HepG2 (cell line): ENCODE measurements at regions not wholly inside any gene's neighbourhood (a gene's known extent, or its start where the extent isn't known, plus 50 kb on each side); places are given as distances from the start of the nearest gene placed in this dataset.

Experiments used
- ATAC-seq: fragments of 200-7000 bp; cut with Tn5 transposase; 3 replicates; pipeline ENCODE4 v1.9.1; 2020; ENCODE audit warnings: mild to moderate bottlenecking, moderate library complexity
- BruUV-seq: library from RNA; stranded (reverse); fragments of 400-500 nt; replicated peaks from 2 replicates; lab custom pipeline; 2021; lab: Mats Ljungman, UMichigan
- CTCF ChIA-PET: fragments of 300-600 bp; formaldehyde crosslinking; extraction: SDS; loops from one replicate; lab custom pipeline; 2021; ENCODE audit warnings: low total read pairs, inconsistent platforms, low intra/inter-chr PET ratio; lab: Yijun Ruan, JAX
- POLR2A ChIA-PET: fragments of 350-600 bp; sonication (Branson Sonifier 250); formaldehyde crosslinking; loops from one replicate; lab custom pipeline; 2020; ENCODE audit warnings: antibody characterized with exemption, inconsistent platforms; lab: Yijun Ruan, JAX
- DNase-seq: peaks from one replicate; pipeline ENCODE4 v3.0.0-alpha.2; 2015; ENCODE audit warnings: low spot score
- FAIRE-seq: peaks from 3 replicates; lab custom pipeline; 2011; peaks lifted over from hg19 to GRCh38; lab: Jason Lieb, UNC
- H2AFZ ChIP-seq: one replicate; pipeline ENCODE4 v1.6.1; 2011; ENCODE audit warnings: low read length, inconsistent platforms
- H3K27ac ChIP-seq: fragments of 300-600 bp; 3 replicates; pipeline ENCODE4 v1.8.0; 2011; ENCODE audit warnings: mixed run types, mild to moderate bottlenecking, mixed read lengths, low read length, inconsistent platforms; ENCODE audit not compliant: insufficient read depth; ENCODE audit errors: extremely low read length
- H3K27me3 ChIP-seq, 2 experiments: fragments of 200-600 bp in 1 of 2; 2 replicates in 1 of 2; 3 replicates in 1 of 2; pipeline versions ENCODE4 v1.6.0 to v1.8.0; 2011; ENCODE audit warnings: low read length in 2 of 2, mild to moderate bottlenecking in 2 of 2, moderate library complexity in 2 of 2, inconsistent platforms in 1 of 2; ENCODE audit not compliant: insufficient read depth in 2 of 2, control insufficient read depth in 1 of 2
- H3K36me3 ChIP-seq, 2 experiments: fragments of 200-600 bp in 1 of 2; replicated peaks in 1 of 2; 2 replicates in 1 of 2; 3 replicates in 1 of 2; pipeline versions ENCODE4 v1.5.1 to v1.8.0; 2011; ENCODE audit warnings: low read length in 2 of 2, inconsistent platforms in 1 of 2; ENCODE audit not compliant: insufficient read depth in 2 of 2, control insufficient read depth in 1 of 2
- H3K4me1 ChIP-seq: 2 replicates; pipeline ENCODE4 v1.5.1; 2012; ENCODE audit warnings: low read length, inconsistent platforms; ENCODE audit not compliant: insufficient read depth
- H3K4me2 ChIP-seq: 2 replicates; pipeline ENCODE4 v1.6.0; 2011; ENCODE audit warnings: low read depth, low read length, inconsistent platforms
- H3K4me3 ChIP-seq, 3 experiments: fragments of 200-600 bp in 1 of 3; sonication (generic), shearing (Covaris generic) in 1 of 3; replicated peaks in 1 of 3; 2 replicates each; pipeline ENCODE4 v1.5.1; 2011 to 2016; ENCODE audit warnings: low read length in 3 of 3, inconsistent platforms in 2 of 3, low read depth in 2 of 3, mild to moderate bottlenecking in 2 of 3, control low read depth in 1 of 3, mixed read lengths in 1 of 3; ENCODE audit not compliant: insufficient read depth in 1 of 3
- H3K79me2 ChIP-seq: one replicate; pipeline ENCODE4 v1.6.1; 2011; ENCODE audit warnings: low read length, inconsistent platforms; ENCODE audit not compliant: insufficient read depth
- H3K9ac ChIP-seq: 2 replicates; pipeline ENCODE4 v1.6.0; 2011; ENCODE audit warnings: mild to moderate bottlenecking, low read depth, low read length, inconsistent platforms; ENCODE audit not compliant: insufficient read depth
- H3K9me3 ChIP-seq: 2 replicates; pipeline ENCODE4 v1.5.1; 2012; ENCODE audit warnings: mild to moderate bottlenecking, low read length
- H4K20me1 ChIP-seq: 2 replicates; pipeline ENCODE4 v1.6.0; 2011; ENCODE audit warnings: inconsistent platforms, mild to moderate bottlenecking, low read length, moderate library complexity; ENCODE audit not compliant: insufficient read depth
- ARNTL ChIP-seq: sonication (generic); formaldehyde crosslinking; IDR thresholded peaks from 2 replicates; pipeline ENCODE4 v1.4.0; 2020; ENCODE audit warnings: mild to moderate bottlenecking, missing genetic modification reagents
- ATRX ChIP-seq: sonication (generic); formaldehyde crosslinking; IDR thresholded peaks from 2 replicates; pipeline ENCODE4 v1.4.0; 2020; ENCODE audit warnings: missing genetic modification reagents, borderline replicate concordance
- CC2D1A ChIP-seq: sonication (generic); formaldehyde crosslinking; IDR thresholded peaks from 2 replicates; pipeline ENCODE4 v1.8.1; 2023; ENCODE audit warnings: mild to moderate bottlenecking, missing genetic modification reagents
- CREM ChIP-seq, 2 experiments: sonication (generic) in 1 of 2; formaldehyde crosslinking in 1 of 2; IDR thresholded peaks; 2 replicates each; pipeline versions ENCODE4 v1.4.0 to v1.6.1; 2016 to 2020; ENCODE audit warnings: antibody characterized with exemption in 1 of 2, mild to moderate bottlenecking in 1 of 2, missing genetic modification reagents in 1 of 2
- CTCF ChIP-seq: sonication (generic); formaldehyde crosslinking; IDR thresholded peaks from 2 replicates; pipeline ENCODE4 v1.5.0; 2020; ENCODE audit warnings: mild to moderate bottlenecking, missing genetic modification reagents, moderate library complexity
- FOXC1 ChIP-seq: sonication (generic); formaldehyde crosslinking; IDR thresholded peaks from 2 replicates; pipeline ENCODE4 v1.8.0; 2022; ENCODE audit warnings: mild to moderate bottlenecking, missing genetic modification reagents, borderline replicate concordance
- JARID2 ChIP-seq: sonication (generic); formaldehyde crosslinking; IDR thresholded peaks from 2 replicates; pipeline ENCODE4 v1.8.1; 2023; ENCODE audit warnings: missing genetic modification reagents, inconsistent platforms; ENCODE audit not compliant: insufficient replicate concordance
- NFE2 ChIP-seq: sonication (generic); formaldehyde crosslinking; IDR thresholded peaks from 2 replicates; pipeline ENCODE4 v1.4.0; 2020; ENCODE audit warnings: missing genetic modification reagents
- ZBTB1 ChIP-seq: sonication (generic); formaldehyde crosslinking; IDR thresholded peaks from 2 replicates; pipeline ENCODE4 v1.4.0; 2020; ENCODE audit warnings: missing genetic modification reagents, borderline replicate concordance
- ZNF281 ChIP-seq: sonication (generic); formaldehyde crosslinking; IDR thresholded peaks from 2 replicates; pipeline ENCODE4 v1.4.0; 2020; ENCODE audit warnings: missing genetic modification reagents, borderline replicate concordance
- ZNF512 ChIP-seq: sonication (generic); formaldehyde crosslinking; IDR thresholded peaks from 2 replicates; pipeline ENCODE4 v1.4.0; 2020; ENCODE audit warnings: mild to moderate bottlenecking, missing genetic modification reagents
- ZNF709 ChIP-seq: sonication (generic); formaldehyde crosslinking; IDR thresholded peaks from 2 replicates; pipeline ENCODE4 v1.5.0; 2020; ENCODE audit warnings: mild to moderate bottlenecking, missing genetic modification reagents
- ZNF782 ChIP-seq: sonication (generic); formaldehyde crosslinking; IDR thresholded peaks from 2 replicates; pipeline ENCODE4 v1.4.0; 2020; ENCODE audit warnings: missing genetic modification reagents, mild to moderate bottlenecking, borderline replicate concordance
- WGBS: methylation state at CpG from one replicate; pipeline ENCODE4 v1.1.6; 2017; ENCODE audit warnings: low lambda C conversion rate; 5-methylcytosine and 5-hydroxymethylcytosine counted together
- in situ Hi-C: cut with HindIII; loops from 2 replicates; pipeline ENCODE4 v1.10.0; 2017; ENCODE audit warnings: low pct_unique_long_range_greater_than_20kb; ENCODE audit not compliant: extremely low pct_ligation_motif_present
- intact Hi-C: fragments of 100-400 bp; cut with micrococcal nuclease; formaldehyde crosslinking; loops from one replicate; pipeline ENCODE4 v1.10.0; 2022; ENCODE audit not compliant: unreplicated experiment

GRCh38 chr4:82124365-82124764, 249.4 kb downstream of the HNRNPD start:
- H3K4me2 ChIP-seq: no peak overlapping the region
- BruUV-seq: no TSS peak
- ChIA-PET POLR2A (no interaction called here), CTCF (no interaction called here)
- H3K27me3 ChIP-seq: no peaks in the 10 kb centered on the region; a peak in 1 of 5 replicates
- no peak overlapping the region for H3K9ac ChIP-seq
- intact Hi-C loops: no loop called here
- WGBS: 20% methylated on average over 5 of the region's 5 CpGs
- H3K27ac ChIP-seq: no peak overlapping the region
- H3K36me3 ChIP-seq: no peaks in the 10 kb centered on the region
- H3K9me3 ChIP-seq: no peaks in the 10 kb centered on the region
- DNase-seq: no peak
- in situ Hi-C loops: no loop called here
- no peak overlapping the region for H3K4me3 ChIP-seq
- TF ChIP-seq ZNF782 (CRISPR knock-in tag): no peak
- no peaks in the 10 kb centered on the region for H3K79me2 ChIP-seq
- no peaks in the 10 kb centered on the region for H4K20me1 ChIP-seq
- no peak for FAIRE-seq
- peaks cover 7% of the 10 kb centered on the region; the same call in 1 of the 2 replicates for H3K4me1 ChIP-seq
- no peak overlapping the region for H2AFZ ChIP-seq
- ATAC-seq: no peak

GRCh38 chr4:82123934-82124333, 249.9 kb downstream of the HNRNPD start:
- no peak for ATAC-seq
- Histone ChIP-seq H2AFZ (no peak overlapping the region), H4K20me1 (no peaks in the 10 kb centered on the region), H3K4me1 (peaks cover 7% of the 10 kb centered on the region; the same call in 1 of the 2 replicates), H3K9ac (no peak overlapping the region), H3K79me2 (no peaks in the 10 kb centered on the region), H3K4me3 (no peak overlapping the region), H3K27ac (no peak overlapping the region), H3K4me2 (no peak overlapping the region), H3K9me3 (no peaks in the 10 kb centered on the region), H3K27me3 (no peaks in the 10 kb centered on the region; a peak in 1 of 5 replicates), H3K36me3 (no peaks in the 10 kb centered on the region)
- no TSS peak for BruUV-seq
- CTCF ChIA-PET: no interaction called here
- no peak for FAIRE-seq
- POLR2A ChIA-PET: no interaction called here
- DNase-seq: no peak
- intact Hi-C loops (no loop called here), in situ Hi-C loops (no loop called here)
- 1% methylated on average over 3 of the region's 3 CpGs for WGBS
- no peak for TF ChIP-seq ZNF512 (CRISPR knock-in tag)
- no peak for TF ChIP-seq ARNTL (CRISPR knock-in tag)
- no peak for TF ChIP-seq ZBTB1 (CRISPR knock-in tag)
- TF ChIP-seq FOXC1 (CRISPR knock-in tag): no peak
- TF ChIP-seq ATRX (CRISPR knock-in tag): no peak
- TF ChIP-seq JARID2 (CRISPR knock-in tag): no peak
- TF ChIP-seq CC2D1A: no peak
- no peak for TF ChIP-seq CREM (IDR thresholded peaks at IDR 0.05)
- no peak for TF ChIP-seq CREM (CRISPR knock-in tag; IDR thresholded peaks at IDR 0.05)
- TF ChIP-seq CTCF (CRISPR knock-in tag): no peak
- no peak for TF ChIP-seq NFE2
- TF ChIP-seq ZNF709 (CRISPR knock-in tag): no peak
- TF ChIP-seq ZNF281 (CRISPR knock-in tag): no peak
